Kidney (tissue), 13 donors: ENCODE measurements at regions not wholly inside any gene's neighbourhood (a gene's known extent, or its start where the extent isn't known, plus 50 kb on each side); places are given as distances from the start of the nearest gene placed in this dataset.

ENCODE experiments used
- DNase-seq, 5 donors: peaks; one replicate each; pipeline ENCODE4 v3.0.0-alpha.2; 2013 to 2020
- FAIRE-seq: peaks from 2 replicates; lab custom pipeline; 2012; peaks lifted over from hg19 to GRCh38; lab: Jason Lieb, UNC
- H3K27ac ChIP-seq, 2 donors: one replicate each; pipeline ENCODE4 v1.7.0; 2013; ENCODE audit warnings: low read depth in 2 of 2, low read length in 2 of 2, inconsistent platforms in 1 of 2
- H3K27me3 ChIP-seq: one replicate; pipeline ENCODE4 v1.7.1; 2013; ENCODE audit warnings: low read length, inconsistent platforms; ENCODE audit not compliant: control insufficient read depth, insufficient read depth
- H3K36me3 ChIP-seq, 3 donors: one replicate each; pipeline versions ENCODE4 v1.7.0 to v1.7.1; 2013; ENCODE audit warnings: low read length in 3 of 3, control low read depth in 1 of 3, inconsistent platforms in 1 of 3; ENCODE audit not compliant: insufficient read depth in 3 of 3, control insufficient read depth in 2 of 3
- H3K4me1 ChIP-seq, 3 donors: one replicate each; pipeline versions ENCODE4 v1.7.0 to v1.7.1; 2013; ENCODE audit warnings: low read length in 3 of 3, inconsistent platforms in 1 of 3, low read depth in 1 of 3; ENCODE audit not compliant: control insufficient read depth in 2 of 3, insufficient read depth in 2 of 3
- H3K4me3 ChIP-seq, 3 donors: one replicate each; pipeline versions ENCODE4 v1.7.0 to v1.8.1; 2013; ENCODE audit warnings: low read length in 3 of 3, control low read depth in 1 of 3, inconsistent platforms in 1 of 3
- H3K9ac ChIP-seq, 3 donors: one replicate each; pipeline versions ENCODE4 v1.7.0 to v1.7.1; 2013; ENCODE audit warnings: low read length in 3 of 3, control low read depth in 1 of 3, inconsistent platforms in 1 of 3
- H3K9me3 ChIP-seq, 3 donors: one replicate each; pipeline versions ENCODE4 v1.7.0 to v1.7.1; 2013; ENCODE audit warnings: low read length in 3 of 3, control low read depth in 1 of 3, inconsistent platforms in 1 of 3; ENCODE audit not compliant: control insufficient read depth in 2 of 3, insufficient read depth in 1 of 3
- intact Hi-C: fragments of 100-400 bp; cut with DNase I; formaldehyde crosslinking; loops from one replicate; pipeline ENCODE4 v1.11.1; 2022
- TF ChIP-seq, protein P1 (sequence below): IDR thresholded peaks from 3 replicates; pipeline ENCODE4 v1.5.1; 2012; ENCODE audit warnings: mild to moderate bottlenecking, moderate library complexity, borderline replicate concordance; ENCODE audit not compliant: insufficient read depth; ENCODE audit errors: extremely low read depth
- donor health status: control.
- donor health status: control.
- donor health status: control.
- donor health status: control.
- donor health status: control.
- donor health status: DM: yes; HTN: yes; CAD: no.
- donor health status: Normal renal cell carcinoma (clear cell type).

DNA sequence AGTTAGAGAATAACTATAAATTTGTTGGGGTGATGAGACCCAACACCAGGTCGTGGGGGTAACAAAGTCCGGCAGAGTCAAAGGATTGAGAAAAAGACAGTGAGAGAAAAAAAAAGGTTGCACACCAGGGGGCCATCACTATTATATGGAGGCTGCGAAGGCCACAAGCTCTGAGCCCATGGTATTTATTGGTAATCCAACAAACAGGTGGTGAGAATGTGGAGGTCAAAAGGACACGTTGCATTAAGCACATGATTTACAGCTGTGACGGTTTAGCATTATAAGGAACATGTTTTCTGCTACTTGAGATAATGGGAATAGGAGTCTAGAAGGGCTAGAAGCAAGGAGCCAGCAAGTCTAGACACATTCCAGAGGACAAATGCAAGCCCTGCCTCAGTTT is 2202.2 kb upstream of the C9orf72 start:
- TF ChIP-seq, protein P1, sequence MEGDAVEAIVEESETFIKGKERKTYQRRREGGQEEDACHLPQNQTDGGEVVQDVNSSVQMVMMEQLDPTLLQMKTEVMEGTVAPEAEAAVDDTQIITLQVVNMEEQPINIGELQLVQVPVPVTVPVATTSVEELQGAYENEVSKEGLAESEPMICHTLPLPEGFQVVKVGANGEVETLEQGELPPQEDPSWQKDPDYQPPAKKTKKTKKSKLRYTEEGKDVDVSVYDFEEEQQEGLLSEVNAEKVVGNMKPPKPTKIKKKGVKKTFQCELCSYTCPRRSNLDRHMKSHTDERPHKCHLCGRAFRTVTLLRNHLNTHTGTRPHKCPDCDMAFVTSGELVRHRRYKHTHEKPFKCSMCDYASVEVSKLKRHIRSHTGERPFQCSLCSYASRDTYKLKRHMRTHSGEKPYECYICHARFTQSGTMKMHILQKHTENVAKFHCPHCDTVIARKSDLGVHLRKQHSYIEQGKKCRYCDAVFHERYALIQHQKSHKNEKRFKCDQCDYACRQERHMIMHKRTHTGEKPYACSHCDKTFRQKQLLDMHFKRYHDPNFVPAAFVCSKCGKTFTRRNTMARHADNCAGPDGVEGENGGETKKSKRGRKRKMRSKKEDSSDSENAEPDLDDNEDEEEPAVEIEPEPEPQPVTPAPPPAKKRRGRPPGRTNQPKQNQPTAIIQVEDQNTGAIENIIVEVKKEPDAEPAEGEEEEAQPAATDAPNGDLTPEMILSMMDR, result no peak
- DNase-seq (no peak), FAIRE-seq (no peak)
- H3K36me3 ChIP-seq, result no peaks in the 10 kb centered on the region
- H3K4me3 ChIP-seq, result no peak overlapping the region
- no peaks in the 10 kb centered on the region for H3K27me3 ChIP-seq
- intact Hi-C loops, result no loop called here
- no peak overlapping the region for H3K9ac ChIP-seq
- H3K9me3 ChIP-seq, result no peaks in the 10 kb centered on the region
- no peaks in the 10 kb centered on the region for H3K4me1 ChIP-seq
- H3K27ac ChIP-seq, result no peak overlapping the region

DNA sequence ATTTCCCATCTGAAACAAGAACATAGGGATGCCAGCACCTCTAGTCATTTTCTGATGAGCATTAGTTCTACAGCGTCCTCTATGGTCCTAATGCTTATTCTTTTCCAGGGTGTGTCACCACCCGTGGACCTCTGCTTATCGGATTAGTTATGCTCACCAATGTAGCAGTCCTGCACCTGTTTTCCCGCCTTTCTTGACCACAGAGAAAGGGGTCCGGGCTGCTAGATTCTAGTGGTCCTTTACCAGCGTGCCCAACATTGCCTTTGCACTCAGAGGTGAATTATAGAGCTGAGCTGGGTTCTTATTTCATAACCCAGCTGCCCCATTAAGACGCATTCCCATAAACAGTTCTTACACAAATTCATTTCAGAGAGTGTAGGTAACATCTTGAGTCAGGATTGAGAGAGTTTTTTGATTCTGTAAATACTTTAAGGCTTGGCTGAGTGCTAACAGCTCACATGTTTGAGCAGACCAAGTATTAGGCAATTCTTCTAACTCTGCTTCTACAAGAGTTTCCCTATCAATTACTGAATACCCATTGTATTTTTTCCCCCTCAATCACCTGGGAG is 2205.1 kb upstream of the C9orf72 start:
- Histone ChIP-seq H3K9ac (no peak overlapping the region), H3K27me3 (no peaks in the 10 kb centered on the region), H3K9me3 (no peaks in the 10 kb centered on the region), H3K36me3 (no peaks in the 10 kb centered on the region), H3K4me1 (no peaks in the 10 kb centered on the region), H3K27ac (no peak overlapping the region), H3K4me3 (no peak overlapping the region)
- intact Hi-C loops, result no loop called here
- no peak for DNase-seq
- no peak for FAIRE-seq
- TF ChIP-seq, protein P1, result no peak

DNA sequence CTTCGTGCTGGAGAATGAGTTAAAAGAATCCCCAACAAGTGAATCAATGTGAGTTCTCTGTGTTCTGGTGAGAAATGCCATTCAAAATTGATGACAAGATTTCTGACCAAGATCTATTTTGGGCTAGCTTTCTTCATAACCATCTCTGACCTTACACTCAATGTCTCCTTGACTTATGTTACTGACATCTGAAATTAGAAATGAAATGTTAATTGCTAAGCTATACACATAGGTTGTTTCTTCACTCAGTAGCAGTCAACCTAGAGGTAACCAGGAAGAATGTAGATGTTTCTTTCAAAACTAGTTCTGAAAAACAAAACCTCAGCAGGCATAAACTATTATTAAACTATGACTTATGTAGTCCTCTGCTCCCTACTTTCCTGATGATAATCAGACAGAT is 2220.7 kb upstream of the C9orf72 start:
- no peaks in the 10 kb centered on the region for H3K27me3 ChIP-seq
- no peaks in the 10 kb centered on the region for H3K9me3 ChIP-seq
- no peaks in the 10 kb centered on the region for H3K36me3 ChIP-seq
- TF ChIP-seq, protein P1, result no peak
- no peak overlapping the region for H3K4me3 ChIP-seq
- H3K27ac ChIP-seq, result no peak overlapping the region
- no peak overlapping the region for H3K9ac ChIP-seq
- intact Hi-C loops, result no loop called here
- FAIRE-seq (no peak), DNase-seq (no peak)
- no peaks in the 10 kb centered on the region for H3K4me1 ChIP-seq

DNA sequence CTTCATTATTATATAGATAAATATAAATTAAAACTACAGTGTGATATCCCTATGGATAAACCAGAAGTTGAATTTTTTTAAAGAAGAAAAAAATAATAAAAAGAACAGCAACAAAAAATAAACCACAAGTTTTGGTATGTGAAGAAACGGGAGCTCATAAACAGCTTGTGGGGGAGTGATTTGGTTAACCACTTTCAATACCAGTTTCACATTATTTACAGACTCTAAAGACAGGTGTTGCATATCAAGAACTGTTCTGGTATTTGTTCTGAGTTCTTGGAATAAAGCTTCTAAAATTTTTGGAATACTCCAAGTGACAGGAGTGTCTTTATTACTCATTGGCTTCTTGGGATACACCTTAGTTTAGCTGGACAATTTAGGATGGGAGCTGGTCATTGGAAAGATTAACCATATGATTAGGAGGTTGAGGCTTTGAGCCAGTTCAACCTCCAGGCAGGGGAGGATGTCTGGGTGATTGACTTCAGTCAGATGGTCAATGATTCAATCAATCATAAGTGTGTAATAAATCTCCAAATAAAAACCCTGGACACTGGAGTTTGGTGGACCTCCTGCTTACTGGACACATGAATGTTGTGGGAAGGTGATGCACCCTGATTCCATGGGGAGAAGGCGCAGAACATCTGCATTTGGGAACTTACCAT is 2223.1 kb upstream of the C9orf72 start:
- intact Hi-C loops, result loop anchor here (5.0 kb wide), 1 partner anchor 49 kb away; no protein-coding TSS in a partner anchor
- Histone ChIP-seq H3K4me1 (no peaks in the 10 kb centered on the region), H3K27me3 (no peaks in the 10 kb centered on the region), H3K27ac (no peak overlapping the region), H3K4me3 (no peak overlapping the region), H3K36me3 (no peaks in the 10 kb centered on the region), H3K9me3 (no peaks in the 10 kb centered on the region), H3K9ac (no peak overlapping the region)
- TF ChIP-seq, protein P1, result no peak
- DNase-seq, result no peak
- FAIRE-seq, result no peak
